ENCODE measurements at regions not wholly inside any gene's neighbourhood (a gene's known extent, or its start where the extent isn't known, plus 50 kb on each side); places are given as distances from the start of the nearest gene placed in this dataset.

DNA sequence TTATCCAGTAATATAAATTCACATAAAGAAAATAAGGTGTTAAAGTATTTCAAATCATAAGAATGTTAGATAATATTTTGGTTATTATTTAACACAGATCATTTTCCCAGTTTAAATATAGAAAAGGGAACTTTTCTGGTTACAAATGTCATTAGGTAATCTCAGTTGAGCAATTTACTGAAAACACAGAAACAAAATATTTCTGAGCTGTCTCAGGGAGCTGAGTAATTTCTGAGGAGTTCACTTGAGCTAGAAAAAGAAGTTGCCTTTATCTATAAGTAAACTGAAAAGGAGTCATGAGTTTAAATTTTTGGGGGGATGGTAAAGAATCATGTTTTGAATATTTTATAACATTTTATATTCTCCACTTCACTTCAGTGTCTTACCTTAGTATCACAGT is 855.4 kb upstream of the ARPP21 start:
- DNase-seq (ENCODE audit: low spot score) = no peak

DNA sequence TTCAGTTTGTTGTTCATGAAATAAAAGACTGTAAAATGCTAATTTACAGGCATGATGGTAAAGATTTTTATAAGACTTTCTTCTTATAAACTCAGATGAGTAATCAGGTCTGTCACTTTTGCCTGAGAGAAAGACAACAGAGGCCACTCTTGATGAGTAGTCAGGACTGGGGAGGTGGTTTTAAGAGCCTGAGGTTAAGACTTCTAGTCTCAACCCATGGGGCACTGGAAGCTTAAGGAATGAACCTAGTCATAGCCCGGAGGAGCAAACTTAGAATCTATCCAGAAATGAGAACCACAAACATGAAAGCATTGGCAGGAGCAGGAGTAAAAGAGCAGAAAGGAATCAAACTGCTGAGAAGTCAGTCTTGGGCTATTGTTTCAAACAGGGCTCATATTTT is 846.3 kb upstream of the ARPP21 start:
- DNase-seq (ENCODE audit: low spot score) = no peak

DNA sequence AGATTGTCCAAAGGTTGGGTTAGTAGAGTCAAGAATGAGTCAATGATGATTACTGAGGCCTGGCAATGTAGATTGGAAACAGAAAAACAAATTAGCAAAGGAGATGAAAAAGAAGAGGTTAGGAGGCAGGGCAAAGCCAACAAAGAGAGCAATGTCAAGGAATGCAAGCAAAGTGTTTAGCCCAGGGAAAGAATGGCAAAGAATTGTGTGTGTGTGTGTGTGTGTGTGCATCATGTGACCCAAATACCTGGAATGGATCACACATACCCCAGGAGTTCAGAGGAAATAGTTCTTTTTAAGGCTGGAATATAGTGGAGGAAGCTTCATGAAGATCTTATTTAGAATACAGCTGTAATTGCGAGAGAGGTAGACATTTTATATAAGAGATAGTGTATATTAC is 831.7 kb upstream of the ARPP21 start:
- DNase-seq (ENCODE audit: low spot score) = no peak

DNA sequence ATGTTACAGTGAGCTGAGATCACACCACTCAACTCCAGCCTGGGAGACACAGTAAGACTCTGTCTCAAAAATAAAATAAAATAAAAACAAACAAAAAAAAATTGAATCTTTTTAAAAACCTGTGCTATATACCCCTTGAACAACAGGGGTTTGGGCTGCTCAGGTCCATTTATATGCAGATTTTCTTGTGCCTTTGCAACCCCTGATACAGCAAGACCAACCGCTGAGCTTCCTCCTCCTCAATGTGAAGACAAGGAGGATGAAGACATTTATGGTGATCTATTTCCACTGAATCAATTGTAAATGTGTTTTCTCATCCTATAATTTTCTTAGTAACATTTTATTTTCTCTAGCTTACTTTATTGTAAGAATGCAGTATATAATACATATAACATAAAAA is 831.0 kb upstream of the ARPP21 start:
- DNase-seq (ENCODE audit: low spot score) = no peak

DNA sequence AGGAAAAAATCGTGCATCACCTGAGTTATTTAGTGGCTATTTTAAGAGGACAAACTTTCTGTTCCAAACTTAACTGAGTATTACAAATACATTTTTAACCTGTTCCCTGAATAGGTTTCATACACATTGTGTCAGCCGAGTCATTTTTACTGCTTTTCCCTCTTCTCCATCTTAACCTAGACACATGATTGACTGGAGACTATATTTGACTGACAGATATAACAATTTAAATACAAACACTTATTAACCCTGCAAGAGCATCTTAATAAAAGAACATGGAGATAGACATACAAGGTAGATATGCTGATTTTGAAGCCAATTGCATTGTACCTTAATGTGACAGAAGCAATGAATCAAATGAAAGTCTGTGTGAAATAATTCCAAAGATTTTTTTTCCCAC is 810.5 kb upstream of the ARPP21 start:
- DNase-seq (ENCODE audit: low spot score) = no peak

DNA sequence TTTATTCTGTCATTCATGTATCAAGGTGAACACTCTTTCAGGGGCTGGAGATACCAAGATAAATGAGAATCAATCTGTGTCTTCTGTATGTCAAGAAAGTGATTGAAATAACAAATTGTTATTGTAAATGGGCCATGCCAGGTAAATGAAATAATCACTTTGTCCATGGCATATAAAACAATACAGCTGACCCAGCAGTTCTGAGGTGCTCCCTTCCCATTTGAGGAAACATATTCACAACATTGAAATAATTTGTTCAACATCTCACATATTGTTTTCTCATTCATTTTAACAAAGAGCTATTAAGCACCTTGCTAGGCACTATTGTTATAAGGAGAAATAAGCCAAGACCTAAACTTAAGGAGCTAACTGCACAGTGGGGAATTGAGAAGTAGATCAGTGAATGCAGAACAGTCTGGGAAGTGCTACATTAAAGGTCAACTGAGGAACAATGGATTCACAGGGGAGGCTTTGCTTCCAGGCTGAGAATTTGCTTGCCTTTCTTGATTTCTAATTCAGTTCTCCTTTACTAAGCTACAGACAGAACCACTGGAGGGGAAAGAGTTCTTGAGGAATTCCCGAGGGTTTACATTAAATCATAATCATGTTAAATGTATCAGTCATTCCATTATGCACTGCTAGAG is 806.3 kb upstream of the ARPP21 start:
- DNase-seq (ENCODE audit: low spot score) = no peak

DNA sequence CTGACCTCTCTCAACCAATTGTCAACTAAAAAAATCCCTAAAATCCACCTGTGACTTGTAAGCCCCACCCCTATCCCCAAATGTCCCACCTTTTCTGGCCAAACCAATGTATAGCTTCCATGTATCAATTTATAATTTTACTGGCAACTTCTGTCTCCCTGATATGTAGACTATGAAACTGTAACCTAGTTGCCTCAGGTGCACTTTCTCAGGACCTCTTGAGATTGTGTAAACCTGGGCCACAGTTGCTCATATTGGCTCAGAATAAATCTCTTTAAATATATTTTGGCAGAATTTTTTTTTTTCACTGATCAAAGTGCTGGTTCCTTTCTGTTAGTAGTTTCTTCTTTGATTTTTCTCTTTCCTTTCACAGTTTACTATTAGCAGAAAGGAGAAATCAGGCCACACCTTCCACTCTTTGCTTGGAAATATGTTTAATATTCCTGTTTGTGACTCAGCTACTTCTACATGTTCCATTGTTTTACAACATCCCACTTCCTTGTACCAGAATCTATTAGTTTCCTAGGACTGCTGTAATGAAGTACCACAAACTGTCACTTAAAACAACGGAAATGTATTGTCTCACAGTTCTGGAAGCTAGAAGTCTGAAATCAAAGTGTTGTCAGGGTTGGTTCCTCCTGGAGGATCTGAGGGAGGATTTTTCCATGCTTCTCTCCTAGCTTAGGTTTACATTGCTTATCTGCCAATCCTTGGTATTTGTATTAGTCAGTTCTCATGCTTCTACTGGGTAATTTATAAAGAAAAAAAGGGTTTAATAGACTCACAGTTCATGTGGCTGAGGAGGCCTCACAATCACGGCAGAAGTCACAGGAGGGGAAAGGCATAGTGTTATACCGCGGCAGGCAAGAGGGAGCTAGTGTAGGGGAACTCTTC is 801.2 kb upstream of the ARPP21 start:
- no peak for DNase-seq (ENCODE audit: low spot score)

DNA sequence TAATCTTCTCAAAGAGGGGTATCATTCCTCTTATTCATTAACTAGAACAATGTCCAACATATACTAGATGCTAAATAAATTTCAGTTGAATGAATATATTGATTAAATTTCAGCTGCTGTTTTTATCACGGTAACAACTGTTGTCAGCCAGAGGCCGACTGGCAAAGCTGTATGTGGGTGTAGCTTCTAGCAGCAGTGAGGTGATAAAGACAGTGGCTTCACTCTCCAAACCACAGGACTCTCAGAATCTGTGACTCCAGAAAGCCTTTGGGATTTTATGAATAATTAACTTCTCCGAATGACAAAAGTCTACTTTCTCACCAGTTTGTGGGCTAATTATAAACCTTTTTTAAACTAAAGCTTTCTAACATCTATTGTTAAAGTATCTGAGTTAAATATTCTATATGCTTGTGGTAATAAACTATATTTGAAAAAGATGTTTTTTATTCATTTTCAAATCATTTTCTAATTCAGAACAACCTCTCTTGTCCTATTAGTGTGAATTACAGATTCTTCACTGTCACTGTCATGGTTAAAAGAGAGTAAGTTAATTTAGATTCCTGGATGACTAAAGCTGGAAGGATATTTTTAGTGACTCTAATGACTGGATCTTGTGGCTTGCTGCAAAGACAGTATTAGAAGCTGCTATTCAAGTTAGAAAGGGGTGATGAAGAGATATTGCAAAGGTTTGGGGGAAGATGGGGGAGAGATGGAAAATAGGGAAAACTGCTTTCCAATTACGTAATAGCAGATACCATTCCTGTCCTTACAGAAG is 796.4 kb upstream of the ARPP21 start:
- DNase-seq (ENCODE audit: low spot score) = no peak

DNA sequence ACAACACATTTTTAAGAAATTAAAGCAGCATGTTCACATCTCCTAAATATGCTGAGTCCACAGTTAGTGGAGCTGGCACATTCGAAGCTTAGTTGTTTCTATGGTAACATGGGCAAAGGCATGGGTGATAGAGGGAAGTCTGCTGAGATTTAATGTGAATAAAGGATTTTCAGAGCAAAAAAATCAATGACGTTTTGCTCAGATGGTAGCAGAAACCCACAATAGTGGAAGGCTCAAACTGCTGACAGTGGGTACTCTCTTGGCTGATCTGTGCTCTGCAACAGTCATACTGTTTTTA is 795.1 kb upstream of the ARPP21 start:
- DNase-seq (ENCODE audit: low spot score) = no peak

DNA sequence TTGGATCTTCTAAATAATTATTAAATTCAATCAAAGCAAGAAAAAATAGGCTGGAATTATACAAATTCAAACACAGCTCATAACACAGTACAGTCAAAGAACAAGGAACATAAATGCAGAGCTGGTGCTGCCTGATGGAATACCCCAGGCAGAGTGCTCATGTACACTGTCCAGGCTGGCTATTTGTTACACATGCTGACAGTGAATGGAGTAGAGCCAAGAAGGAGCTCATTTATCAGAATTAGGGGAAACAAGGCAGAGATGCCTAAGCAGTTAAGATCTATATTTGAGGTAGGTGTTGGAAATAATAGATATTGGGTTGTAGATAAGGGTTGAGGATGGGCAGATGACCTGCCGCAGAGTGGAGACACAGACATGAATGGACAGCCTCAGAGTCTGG is 788.2 kb upstream of the ARPP21 start:
- DNase-seq (ENCODE audit: low spot score) = no peak

DNA sequence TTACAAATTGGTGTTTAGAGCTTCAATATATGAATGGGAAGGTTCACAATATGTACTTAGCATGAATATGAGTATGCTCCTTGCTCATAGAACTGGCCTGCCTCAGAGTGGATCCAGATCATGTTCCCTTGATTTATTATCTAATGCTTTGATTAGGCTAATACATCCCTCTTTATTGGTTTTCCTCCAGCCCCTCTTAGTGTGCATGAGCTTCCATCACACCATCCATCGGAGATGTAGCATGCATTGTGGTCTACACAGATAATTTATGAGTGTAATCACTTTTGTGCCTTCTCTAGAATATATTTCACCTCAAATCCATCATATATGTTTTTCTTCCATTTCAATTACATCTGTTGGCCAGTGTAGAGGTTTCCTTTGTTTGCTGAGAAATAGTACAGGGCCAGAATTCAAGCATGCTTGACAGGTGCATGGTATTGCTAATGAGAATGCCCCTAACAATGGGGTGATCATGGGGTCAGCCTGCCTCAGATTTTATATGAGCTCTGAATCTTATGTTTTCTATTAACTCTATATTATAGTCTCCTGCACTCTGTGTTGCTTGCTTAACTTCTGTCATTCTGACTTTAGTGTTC is 786.4 kb upstream of the ARPP21 start:
- no peak for DNase-seq (ENCODE audit: low spot score)

DNA sequence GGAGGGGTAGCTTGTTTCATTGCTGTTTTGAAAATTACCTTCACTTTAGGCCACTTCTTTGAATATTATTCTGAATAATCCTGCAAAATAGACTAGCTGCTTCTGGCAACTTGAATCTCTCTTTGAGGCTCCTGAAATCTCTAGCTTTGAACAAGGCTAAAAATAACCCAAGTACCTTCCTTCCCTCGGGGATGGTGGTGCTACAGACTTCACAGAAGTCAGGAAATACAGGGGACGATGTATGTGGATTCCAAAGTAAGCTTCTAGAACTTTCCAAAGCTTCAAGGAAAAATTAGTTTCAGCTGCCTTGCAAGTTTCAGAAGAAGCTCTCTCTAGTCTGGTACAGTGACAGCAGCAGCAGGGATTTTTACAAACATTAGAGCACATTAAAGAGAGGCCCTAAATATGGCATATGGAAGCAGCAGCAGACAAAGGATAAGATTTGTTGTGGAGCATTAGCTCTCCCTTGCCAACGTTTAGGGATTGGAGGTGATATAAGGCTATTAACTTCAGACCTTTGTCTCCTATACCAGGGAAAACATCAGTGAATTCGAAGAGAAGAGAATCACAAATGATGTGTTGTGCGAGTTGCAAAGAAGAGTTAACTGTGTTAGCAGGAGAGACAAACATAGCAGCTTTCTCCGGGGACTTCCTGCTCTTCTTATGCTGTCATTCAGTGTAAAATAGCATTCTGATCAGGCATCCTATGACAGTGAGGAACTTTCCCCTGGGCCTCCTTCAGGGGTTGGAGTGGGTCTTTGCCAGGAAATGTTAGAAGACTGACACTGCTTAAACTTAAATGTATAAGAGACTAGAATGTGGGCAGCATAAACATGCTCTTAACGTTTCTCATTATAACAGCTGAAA is 783.0 kb upstream of the ARPP21 start:
- DNase-seq (ENCODE audit: low spot score) = no peak

DNA sequence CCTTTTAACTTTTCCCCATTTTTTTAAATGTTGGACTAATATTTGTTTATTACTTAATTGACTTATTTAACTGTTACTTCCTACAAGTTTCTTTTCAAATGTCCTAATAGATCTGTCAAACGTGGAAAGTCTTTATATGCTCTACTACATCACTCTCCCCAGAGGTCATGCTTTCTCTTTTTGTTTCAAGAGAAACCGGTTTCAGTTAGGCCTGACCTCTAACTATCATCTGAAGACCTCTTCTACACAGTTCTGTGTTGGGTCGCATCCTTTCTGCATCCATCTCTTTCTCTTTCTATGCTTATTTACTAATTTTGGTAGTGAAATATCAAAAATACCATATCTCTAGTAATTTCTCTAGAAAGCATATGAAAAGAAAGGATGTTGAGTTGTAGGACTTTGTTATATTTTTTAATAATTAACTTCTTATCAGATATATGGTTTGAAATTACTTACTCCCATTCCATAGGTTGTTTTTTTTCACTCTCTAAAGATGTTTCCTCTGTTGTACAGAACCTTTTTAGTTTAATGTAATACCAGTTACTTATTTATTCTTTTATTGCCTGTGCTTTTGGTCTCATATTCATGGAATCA is 781.2 kb upstream of the ARPP21 start:
- no peak for DNase-seq (ENCODE audit: low spot score)

DNA sequence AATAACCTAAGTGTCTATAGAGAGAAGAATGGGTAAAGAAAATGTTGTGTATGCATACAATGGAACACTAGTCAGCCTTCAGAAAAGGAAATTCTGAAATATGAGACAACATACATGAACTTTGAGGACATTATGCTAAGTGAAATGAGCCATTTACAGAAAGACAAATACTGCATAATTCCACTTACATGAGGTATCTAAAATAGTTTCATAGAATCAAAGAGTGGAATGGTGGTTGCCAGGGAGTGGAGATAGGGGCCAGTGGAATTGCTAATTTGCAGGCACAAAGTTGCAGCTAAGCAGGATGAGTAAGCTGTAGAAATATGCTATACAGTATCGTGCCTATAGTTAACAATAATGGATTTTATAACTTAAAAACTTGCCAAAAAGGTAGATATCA is 779.6 kb upstream of the ARPP21 start:
- no peak for DNase-seq (ENCODE audit: low spot score)

DNA sequence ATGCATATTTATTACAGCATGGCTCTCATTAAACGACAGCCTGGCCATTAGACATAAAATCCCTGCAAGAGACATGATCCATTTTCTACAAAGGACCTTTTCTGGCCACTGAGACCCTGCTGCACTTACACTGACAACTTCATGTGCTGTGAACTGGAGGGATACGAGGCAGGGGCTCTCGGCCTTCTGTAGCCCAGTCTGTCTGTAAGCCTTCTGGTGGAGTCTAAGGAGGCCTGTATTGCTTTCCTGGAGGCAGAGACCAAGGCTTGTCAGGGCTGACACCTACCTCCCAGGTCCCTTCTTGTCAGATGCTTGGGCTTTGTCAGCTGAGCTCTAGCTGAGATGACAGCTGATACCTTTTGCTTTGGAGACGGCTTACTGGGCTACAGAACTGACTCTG is 776.9 kb upstream of the ARPP21 start:
- no peak for DNase-seq (ENCODE audit: low spot score)

DNA sequence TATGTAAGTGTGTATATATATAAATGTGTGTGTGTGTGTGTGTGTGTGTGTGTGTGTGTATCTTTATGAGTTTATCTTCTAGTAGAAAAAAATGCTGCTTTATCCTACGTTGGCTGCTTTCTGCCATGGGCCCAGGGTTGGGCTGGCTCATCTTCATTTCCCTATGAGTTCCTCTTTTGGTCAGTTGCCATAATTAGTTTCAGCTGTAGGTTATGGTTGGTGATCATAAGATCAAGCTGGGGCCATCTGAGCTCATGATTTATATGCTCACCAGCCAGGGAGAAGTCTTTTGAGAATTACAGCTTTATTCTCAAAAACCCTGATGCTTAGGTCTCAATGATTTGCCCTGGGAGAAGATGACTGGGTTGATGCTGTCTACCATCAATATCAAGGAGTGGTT is 775.8 kb upstream of the ARPP21 start:
- DNase-seq (ENCODE audit: low spot score) = no peak

DNA sequence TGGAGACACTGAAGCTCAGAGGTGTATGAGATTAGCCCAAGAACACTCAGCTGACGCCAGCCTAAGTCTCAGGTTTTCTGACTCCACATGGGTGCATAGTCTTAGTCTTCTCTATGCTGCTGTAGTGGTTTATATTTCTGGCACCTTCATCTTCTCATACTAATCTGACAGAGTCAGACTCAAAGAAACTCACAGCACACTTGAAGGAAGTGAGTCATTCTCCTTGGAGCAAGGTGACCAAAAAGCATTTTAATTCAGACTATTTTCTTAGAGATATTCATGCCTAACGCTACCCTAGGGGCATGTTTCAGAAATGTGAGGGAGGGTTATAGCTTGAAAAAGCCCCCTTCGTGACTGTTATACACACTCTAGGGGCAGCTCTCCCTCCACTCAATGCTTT is 775.3 kb upstream of the ARPP21 start:
- no peak for DNase-seq (ENCODE audit: low spot score)

DNA sequence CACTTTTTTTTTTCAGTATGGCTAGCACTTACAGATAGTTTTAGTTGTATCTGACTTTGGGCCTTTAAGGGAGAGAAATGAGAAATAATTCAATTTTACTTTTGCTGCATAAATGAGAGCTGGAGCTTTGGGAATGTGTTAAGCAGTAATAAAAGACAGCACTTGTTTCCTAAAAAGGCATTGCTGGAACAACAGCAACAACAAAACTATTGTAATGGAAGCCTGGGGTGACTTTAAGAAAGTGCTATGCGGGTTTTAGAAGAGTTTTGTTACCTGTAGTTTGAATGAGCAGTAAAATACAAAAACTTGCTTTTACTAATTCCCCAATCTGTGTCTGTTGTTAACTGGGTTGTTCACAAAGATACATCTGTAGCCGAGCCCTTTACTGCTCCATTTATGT is 774.0 kb upstream of the ARPP21 start:
- no peak for DNase-seq (ENCODE audit: low spot score)

DNA sequence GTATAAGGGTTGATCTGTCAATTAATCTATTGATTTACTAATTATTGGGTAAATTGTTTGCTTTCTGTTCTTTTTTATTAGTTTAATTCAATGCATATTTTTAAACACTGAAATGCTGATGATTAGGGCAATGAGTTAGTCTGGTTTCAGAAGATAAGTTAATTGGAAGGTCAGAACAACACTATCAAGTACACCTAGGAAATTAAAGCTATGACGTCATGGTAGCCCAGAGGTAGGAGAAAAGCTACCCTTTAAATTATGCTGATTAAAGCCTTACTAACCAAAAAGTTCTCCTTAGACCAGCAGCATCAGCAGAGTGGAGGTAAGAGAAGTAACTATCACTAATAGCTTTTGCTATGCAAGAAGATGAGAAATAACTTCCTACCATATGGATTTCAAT is 770.4 kb upstream of the ARPP21 start:
- no peak for DNase-seq (ENCODE audit: low spot score)

DNA sequence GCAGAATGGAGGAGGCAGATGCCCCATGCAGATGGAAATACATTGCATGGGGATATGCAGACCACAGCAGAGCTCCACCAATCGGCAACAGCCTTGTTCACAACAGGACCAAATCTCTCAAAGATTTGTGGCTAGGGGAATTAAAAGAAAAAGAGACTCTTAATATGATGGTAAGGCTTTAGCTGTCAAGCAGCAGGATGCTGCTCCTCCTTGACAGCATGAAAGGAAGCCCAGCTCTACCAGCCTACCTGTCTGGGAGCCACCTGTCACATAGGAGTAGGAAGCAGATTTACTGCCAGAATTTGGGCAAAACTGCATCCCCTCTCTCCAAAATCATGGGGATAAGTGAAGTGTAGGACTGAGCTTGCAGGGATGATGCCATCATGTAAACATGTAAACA is 769.6 kb upstream of the ARPP21 start:
- DNase-seq (ENCODE audit: low spot score) = no peak

DNA sequence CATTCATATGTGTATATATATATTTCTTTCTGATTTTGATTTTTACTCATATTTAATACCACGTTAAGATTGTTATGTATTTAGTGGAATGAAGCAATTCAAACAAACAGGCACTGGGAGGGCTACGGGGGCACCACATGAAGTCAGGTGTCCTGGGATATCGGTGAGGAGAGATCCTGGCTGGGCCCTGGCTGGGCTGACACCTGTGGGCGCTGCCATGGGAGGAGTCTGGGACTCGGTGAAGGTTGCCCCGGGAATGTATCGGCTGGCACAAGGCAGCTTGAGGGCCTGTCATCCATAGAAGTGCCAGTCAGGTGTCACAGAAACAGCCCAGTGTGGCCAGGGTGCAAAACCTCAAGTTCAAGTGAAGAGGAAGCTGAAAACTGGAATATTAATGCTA is 766.9 kb upstream of the ARPP21 start:
- DNase-seq (ENCODE audit: low spot score) = no peak

DNA sequence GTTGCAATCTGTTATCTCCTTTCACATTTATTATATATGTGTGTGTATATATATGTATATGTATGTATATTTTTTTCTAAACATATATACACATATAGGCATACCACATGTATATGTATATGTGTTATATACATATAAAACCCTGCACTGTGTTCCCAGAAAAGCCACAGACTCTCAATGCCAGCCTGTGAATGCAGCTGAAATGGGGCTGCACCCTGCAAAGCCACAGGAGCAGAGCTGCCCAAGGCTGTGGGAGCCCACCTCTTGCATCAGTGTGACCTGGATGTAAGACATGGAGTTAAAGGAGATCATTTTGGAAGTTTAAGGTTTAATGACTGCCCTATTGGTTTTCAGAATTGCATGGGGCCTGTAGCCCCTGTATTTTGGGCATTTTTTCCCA is 762.3 kb upstream of the ARPP21 start:
- DNase-seq (ENCODE audit: low spot score) = no peak
